ENCODE measurements at regions not wholly inside any gene's neighbourhood (a gene's known extent, or its start where the extent isn't known, plus 50 kb on each side); places are given as distances from the start of the nearest gene placed in this dataset.

DNA sequence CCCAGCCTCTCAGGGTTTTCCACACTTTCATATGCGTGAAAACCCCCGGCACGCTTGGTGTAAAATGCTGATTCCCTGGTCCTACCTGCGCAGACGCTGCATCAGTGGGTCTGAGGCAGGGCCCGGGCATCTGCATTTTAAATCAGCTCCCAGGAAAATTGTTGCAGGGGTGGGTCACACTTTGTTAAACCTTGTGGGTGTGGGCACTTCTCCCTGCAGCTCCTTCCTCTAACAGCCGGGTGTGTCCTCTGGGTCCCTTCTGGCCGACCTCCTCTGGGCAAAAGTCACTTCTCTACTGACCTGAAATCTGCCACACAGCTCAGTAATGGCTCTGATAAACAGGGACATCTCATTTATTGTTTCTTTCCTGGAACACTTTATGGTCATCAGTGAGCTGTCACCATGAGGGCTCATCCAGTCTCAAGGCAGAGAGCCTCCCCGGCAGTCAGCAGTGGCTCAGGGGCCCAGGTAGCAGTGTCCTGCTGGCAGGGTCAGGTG is 52.8 kb upstream of the TMPRSS2 start:
- WGBS, 2 donors, result 51 to 70% methylated on average over 9 of the region's 9 CpGs
- TF ChIP-seq, protein P1, sequence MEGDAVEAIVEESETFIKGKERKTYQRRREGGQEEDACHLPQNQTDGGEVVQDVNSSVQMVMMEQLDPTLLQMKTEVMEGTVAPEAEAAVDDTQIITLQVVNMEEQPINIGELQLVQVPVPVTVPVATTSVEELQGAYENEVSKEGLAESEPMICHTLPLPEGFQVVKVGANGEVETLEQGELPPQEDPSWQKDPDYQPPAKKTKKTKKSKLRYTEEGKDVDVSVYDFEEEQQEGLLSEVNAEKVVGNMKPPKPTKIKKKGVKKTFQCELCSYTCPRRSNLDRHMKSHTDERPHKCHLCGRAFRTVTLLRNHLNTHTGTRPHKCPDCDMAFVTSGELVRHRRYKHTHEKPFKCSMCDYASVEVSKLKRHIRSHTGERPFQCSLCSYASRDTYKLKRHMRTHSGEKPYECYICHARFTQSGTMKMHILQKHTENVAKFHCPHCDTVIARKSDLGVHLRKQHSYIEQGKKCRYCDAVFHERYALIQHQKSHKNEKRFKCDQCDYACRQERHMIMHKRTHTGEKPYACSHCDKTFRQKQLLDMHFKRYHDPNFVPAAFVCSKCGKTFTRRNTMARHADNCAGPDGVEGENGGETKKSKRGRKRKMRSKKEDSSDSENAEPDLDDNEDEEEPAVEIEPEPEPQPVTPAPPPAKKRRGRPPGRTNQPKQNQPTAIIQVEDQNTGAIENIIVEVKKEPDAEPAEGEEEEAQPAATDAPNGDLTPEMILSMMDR (IDR thresholded peaks at IDR 0.05; ENCODE audit: control extremely low read depth, extremely low read depth), result no peak

DNA sequence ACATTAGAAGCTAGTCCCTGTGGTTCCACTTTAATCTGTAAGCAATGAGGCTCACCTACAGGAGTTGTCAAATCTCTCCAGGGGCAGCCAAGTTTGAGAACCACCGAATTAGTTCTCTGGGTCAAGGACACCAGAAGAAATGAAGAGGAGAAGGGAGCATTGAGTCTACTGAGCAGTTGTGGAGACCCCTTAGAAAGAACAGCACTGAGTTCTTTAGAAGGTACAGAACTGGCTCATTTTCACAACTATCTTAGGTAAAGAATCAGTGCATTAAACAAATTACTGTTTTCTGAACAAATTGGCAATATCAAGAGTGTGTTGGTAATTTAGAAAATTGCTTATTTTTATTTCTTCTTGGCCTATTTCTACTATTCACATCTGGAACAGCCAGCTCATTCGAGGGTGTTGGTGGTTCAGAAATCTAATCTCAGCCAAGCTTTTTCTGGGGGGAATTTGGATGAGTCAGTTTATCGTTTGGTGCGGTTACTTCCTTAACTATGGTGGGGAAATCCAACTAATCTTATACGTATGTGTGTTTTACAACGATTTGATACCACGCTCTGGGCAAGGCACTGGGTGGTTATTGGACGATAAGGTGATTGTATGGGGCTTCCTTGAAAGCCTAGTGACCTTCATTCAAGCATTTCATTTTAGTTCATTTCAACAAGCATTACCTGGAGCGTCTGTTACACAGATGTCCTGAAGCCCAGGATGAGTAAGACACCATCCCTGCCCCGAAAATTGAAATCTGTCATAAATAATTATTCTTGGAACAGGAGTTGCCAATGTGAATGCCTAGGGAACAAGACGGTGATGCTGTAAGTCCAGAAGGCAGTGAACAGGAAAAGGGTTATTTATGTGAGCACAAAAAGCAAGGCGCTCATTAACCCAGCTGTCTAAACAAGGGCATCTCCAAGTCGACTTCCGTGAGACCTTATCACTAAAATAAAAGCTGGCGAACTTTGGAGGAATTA is 52.0 kb upstream of the TMPRSS2 start:
- DNase-seq (no peak), ATAC-seq (ENCODE audit: insufficient read depth, low FRiP score) (no peak)
- Histone ChIP-seq H3K4me3 (no peak overlapping the region), H3K9ac (ENCODE audit: insufficient read depth in 1 of 2, low read length in 2 of 2) (no peak overlapping the region), H3K4me1 (ENCODE audit: control insufficient read depth in 5 of 5, insufficient read depth in 5 of 5, low read length in 5 of 5) (no peaks in the 10 kb centered on the region), H3K27me3 (ENCODE audit: control insufficient read depth in 3 of 3, insufficient read depth in 3 of 3, low read length in 2 of 3) (no peaks in the 10 kb centered on the region), H3K36me3 (ENCODE audit: control insufficient read depth in 4 of 4, insufficient read depth in 4 of 4, low read length in 4 of 4) (no peaks in the 10 kb centered on the region), H3K27ac (ENCODE audit: low read depth in 1 of 2, low read length in 1 of 2) (no peak overlapping the region), H3K9me3 (ENCODE audit: control insufficient read depth in 4 of 4, insufficient read depth in 3 of 4, low read length in 3 of 4) (no peaks in the 10 kb centered on the region)
- 62 to 69% methylated on average over 15 of the region's 15 CpGs for WGBS, 2 donors
- TF ChIP-seq, protein P1 (IDR thresholded peaks at IDR 0.05; ENCODE audit: control extremely low read depth, extremely low read depth), result no peak

More for the DNA sequence above, 52.8 kb upstream of the TMPRSS2 start:
- no peak for DNase-seq
- no peaks in the 10 kb centered on the region for H3K36me3 ChIP-seq (ENCODE audit: control insufficient read depth in 4 of 4, insufficient read depth in 4 of 4, low read length in 4 of 4)
- no peak overlapping the region for H3K27ac ChIP-seq (ENCODE audit: low read depth in 1 of 2, low read length in 1 of 2)
- H3K4me3 ChIP-seq, result no peak overlapping the region
- no peaks in the 10 kb centered on the region for H3K9me3 ChIP-seq (ENCODE audit: control insufficient read depth in 4 of 4, insufficient read depth in 3 of 4, low read length in 3 of 4)
- no peaks in the 10 kb centered on the region for H3K27me3 ChIP-seq (ENCODE audit: control insufficient read depth in 3 of 3, insufficient read depth in 3 of 3, low read length in 2 of 3)
- no peak overlapping the region for H3K9ac ChIP-seq (ENCODE audit: insufficient read depth in 1 of 2, low read length in 2 of 2)
- no peak for ATAC-seq (ENCODE audit: insufficient read depth, low FRiP score)
- no peaks in the 10 kb centered on the region for H3K4me1 ChIP-seq (ENCODE audit: control insufficient read depth in 5 of 5, insufficient read depth in 5 of 5, low read length in 5 of 5)

DNA sequence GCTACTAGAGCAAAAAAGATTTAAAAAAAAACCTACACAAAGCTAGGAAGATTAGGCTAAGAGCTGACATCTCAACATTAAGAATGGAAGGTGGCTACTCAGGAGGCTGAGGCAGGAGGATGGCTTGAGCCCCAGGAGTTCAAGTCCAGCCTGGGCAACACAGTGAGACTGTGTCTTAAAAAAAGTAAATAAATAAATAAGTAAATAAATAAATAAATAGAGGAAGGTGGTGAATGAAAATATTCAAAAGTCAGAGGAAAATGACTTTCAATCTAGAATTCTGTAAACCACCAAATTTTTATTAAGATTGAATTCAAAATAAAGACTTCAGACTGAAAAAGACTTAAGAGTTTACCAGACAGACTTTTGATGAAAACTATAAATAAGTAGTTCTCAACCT is 50.9 kb upstream of the TMPRSS2 start:
- ATAC-seq (ENCODE audit: insufficient read depth, low FRiP score) (no peak), DNase-seq (no peak)
- Histone ChIP-seq H3K27me3 (ENCODE audit: control insufficient read depth in 3 of 3, insufficient read depth in 3 of 3, low read length in 2 of 3) (no peaks in the 10 kb centered on the region), H3K4me1 (ENCODE audit: control insufficient read depth in 5 of 5, insufficient read depth in 5 of 5, low read length in 5 of 5) (peaks cover 0 to 3% (median 0%) of the 10 kb centered on the region in 5 donors), H3K9ac (ENCODE audit: insufficient read depth in 1 of 2, low read length in 2 of 2) (no peak overlapping the region), H3K27ac (ENCODE audit: low read depth in 1 of 2, low read length in 1 of 2) (no peak overlapping the region), H3K9me3 (ENCODE audit: control insufficient read depth in 4 of 4, insufficient read depth in 3 of 4, low read length in 3 of 4) (no peaks in the 10 kb centered on the region), H3K4me3 (no peak overlapping the region), H3K36me3 (ENCODE audit: control insufficient read depth in 4 of 4, insufficient read depth in 4 of 4, low read length in 4 of 4) (no peaks in the 10 kb centered on the region)
- TF ChIP-seq, protein P1 (IDR thresholded peaks at IDR 0.05; ENCODE audit: control extremely low read depth, extremely low read depth), result no peak

All from lung (tissue), 11 donors.